Panc1 (cell line): ENCODE measurements at regions not wholly inside any gene's neighbourhood (a gene's known extent, or its start where the extent isn't known, plus 50 kb on each side); places are given as distances from the start of the nearest gene placed in this dataset.

ENCODE experiments used
- ATAC-seq: fragments of 200-7000 bp; cut with Tn5 transposase; 2 replicates; pipeline ENCODE4 v1.9.1; 2020; ENCODE audit warnings: mild to moderate bottlenecking, moderate library complexity
- BruUV-seq: library from RNA; stranded (reverse); fragments of 400-500 nt; replicated peaks from 2 replicates; lab custom pipeline; 2021; lab: Mats Ljungman, UMichigan
- CTCF ChIA-PET: fragments of 300-600 bp; sonication (Branson Sonifier 250); formaldehyde crosslinking; loops from one replicate; lab custom pipeline; 2022; ENCODE audit warnings: antibody characterized with exemption; lab: Charles Lee
- POLR2A ChIA-PET: fragments of 300-600 bp; sonication (Branson Sonifier 250); formaldehyde crosslinking; loops from one replicate; lab custom pipeline; 2022; ENCODE audit warnings: antibody characterized with exemption; lab: Charles Lee
- DNase-seq: peaks from one replicate; pipeline ENCODE4 v3.0.0-alpha.2; 2010; ENCODE audit warnings: low read depth, low spot score
- H3K27ac ChIP-seq: 2 replicates; pipeline ENCODE4 v1.5.1; 2011; ENCODE audit warnings: mild to moderate bottlenecking, low read length, inconsistent platforms
- H3K27me3 ChIP-seq: fragments of 200-500 bp; sonication (Bioruptor generic); 2 replicates; pipeline ENCODE4 v1.6.0; 2014; ENCODE audit warnings: low read length, inconsistent platforms; ENCODE audit not compliant: control insufficient read depth, insufficient read depth
- H3K36me3 ChIP-seq: fragments of 200-500 bp; sonication (Bioruptor generic); 2 replicates; pipeline ENCODE4 v1.5.1; 2014; ENCODE audit warnings: inconsistent platforms, mild to moderate bottlenecking, low read length, moderate library complexity; ENCODE audit not compliant: control insufficient read depth, insufficient read depth
- H3K4me1 ChIP-seq: 2 replicates; pipeline ENCODE4 v1.5.1; 2011; ENCODE audit warnings: inconsistent platforms, mild to moderate bottlenecking, low read length, moderate library complexity; ENCODE audit not compliant: control insufficient read depth, insufficient read depth
- H3K4me3 ChIP-seq, 2 experiments: 2 replicates each; pipeline ENCODE4 v1.5.1; 2011 to 2012; ENCODE audit warnings: low read depth in 2 of 2, low read length in 2 of 2, mild to moderate bottlenecking in 2 of 2, inconsistent platforms in 1 of 2, moderate library complexity in 1 of 2
- H3K9me3 ChIP-seq: fragments of 200-500 bp; sonication (Bioruptor generic); 2 replicates; pipeline ENCODE4 v1.5.1; 2014; ENCODE audit warnings: low read depth, mild to moderate bottlenecking, inconsistent platforms, low read length, moderate library complexity; ENCODE audit not compliant: control insufficient read depth, insufficient read depth
- CTCF ChIP-seq: fragments of 450-650 bp; IDR thresholded peaks from 2 replicates; pipeline ENCODE4 v1.5.1; 2017; ENCODE audit warnings: mild to moderate bottlenecking
- POLR2AphosphoS5 ChIP-seq: IDR thresholded peaks from 2 replicates; pipeline ENCODE4 v1.6.1; 2012; ENCODE audit warnings: mild to moderate bottlenecking, low read depth, low read length, moderate library complexity
- REST ChIP-seq, 2 experiments: IDR thresholded peaks; 2 replicates each; pipeline ENCODE4 v1.6.1; 2011 to 2012; ENCODE audit warnings: low read depth in 2 of 2, control low read depth in 1 of 2, low read length in 1 of 2, mild to moderate bottlenecking in 1 of 2, moderate library complexity in 1 of 2; ENCODE audit not compliant: insufficient read depth in 1 of 2
- SIN3A ChIP-seq: IDR thresholded peaks from 2 replicates; pipeline ENCODE4 v1.6.1; 2012; ENCODE audit warnings: low read depth, mild to moderate bottlenecking, low read length, moderate library complexity, borderline replicate concordance; ENCODE audit not compliant: insufficient read depth
- TCF7L2 ChIP-seq: IDR thresholded peaks from 2 replicates; pipeline ENCODE4 v1.6.1; 2011; ENCODE audit warnings: mild to moderate bottlenecking, low read depth, low read length, inconsistent platforms
- in situ Hi-C: cut with HindIII; loops from 2 replicates; pipeline ENCODE4 v1.10.0; 2016; ENCODE audit warnings: low sequenced_read_pairs, low pct_unique_long_range_greater_than_20kb
- intact Hi-C: fragments of 100-400 bp; cut with micrococcal nuclease; formaldehyde crosslinking; loops from one replicate; pipeline ENCODE4 v1.10.0; 2022; ENCODE audit not compliant: unreplicated experiment

GRCh38 chr17:72423286-72423589 lies 302.4 kb downstream of the SOX9 start:
- no TSS peak for BruUV-seq
- Histone ChIP-seq H3K36me3 (peaks cover 3% of the 10 kb centered on the region), H3K27me3 (no peaks in the 10 kb centered on the region), H3K4me3 (peak overlapping the region in 1 of 2 experiments; percentile 27; a peak in 1 of 4 replicates), H3K9me3 (peaks cover 8% of the 10 kb centered on the region; the same call in 1 of the 2 replicates), H3K4me1 (peaks cover 79% of the 10 kb centered on the region), H3K27ac (peak overlapping the region; percentile 92)
- TF ChIP-seq TCF7L2 (0 out of 2 replicates have a peak, but pooled peaks have one; percentile 14), REST (IDR thresholded peaks at IDR 0.05; ENCODE audit: insufficient read depth in 1 of 2, low read depth in 2 of 2, low read length in 1 of 2) (no peak)
- ChIA-PET CTCF (no interaction called here), POLR2A (interaction anchor here (0.7 to 1.0 kb wide), 2 partner anchors 11 to 303 kb away, joined by 4 read pairs; partner anchors contain the start of gene SOX9)
- ATAC-seq (peak; percentile 24), DNase-seq (no peak)
- intact Hi-C loops = loop anchor here (5.0 kb wide), 1 partner anchor 301 kb away; the partner anchor contains the start of gene SOX9
- in situ Hi-C loops = loop anchor here (25.0 kb wide), 1 partner anchor 286 kb away; no protein-coding TSS in a partner anchor

- ChIA-PET POLR2A (no interaction called here), CTCF (no interaction called here)
- no peak overlapping the region for H3K4me3 ChIP-seq
- no peak for TF ChIP-seq SIN3A
- TF ChIP-seq POLR2AphosphoS5 = no peak
- TF ChIP-seq TCF7L2 = no peak
- no peak for TF ChIP-seq REST (IDR thresholded peaks at IDR 0.05; ENCODE audit: insufficient read depth in 1 of 2, low read depth in 2 of 2, low read length in 1 of 2)
- no peak for TF ChIP-seq CTCF
- in situ Hi-C loops = loop anchor here (25.0 kb wide), 1 partner anchor 286 kb away; no protein-coding TSS in a partner anchor
- ATAC-seq = no peak
- peaks cover 4% of the 10 kb centered on the region; the same call in 1 of the 2 replicates for H3K9me3 ChIP-seq
- intact Hi-C loops = loop anchor here (5.0 kb wide), 1 partner anchor 301 kb away; the partner anchor contains the start of gene SOX9
- no peaks in the 10 kb centered on the region for H3K27me3 ChIP-seq
- DNase-seq = no peak
- H3K27ac ChIP-seq = peak overlapping the region; percentile 92
- H3K36me3 ChIP-seq = peaks cover 4% of the 10 kb centered on the region; the same call in 1 of the 2 replicates
- peaks cover 83% of the 10 kb centered on the region for H3K4me1 ChIP-seq
- no TSS peak for BruUV-seq
These were observed 302.9 kb downstream of the SOX9 start for GRCh38 chr17:72423718-72424117.
